Activated naive CD4-positive, alpha-beta T cell treated with anti-CD3 and anti-CD28 coated beads, Interleukin-2, amount 50 U/mL, for 72 hours (primary cell): ENCODE measurements at regions not wholly inside any gene's neighbourhood (a gene's known extent, or its start where the extent isn't known, plus 50 kb on each side); places are given as distances from the start of the nearest gene placed in this dataset.

Experiments
- ATAC-seq, 2 donors: fragments of 150-1000 bp; cut with Tn5 transposase; 2 replicates each; pipeline ENCODE4 v1.10.0; 2021; ENCODE audit warnings: mild to moderate bottlenecking in 2 of 2, moderate library complexity in 2 of 2
- DNase-seq, 2 donors: peaks; one replicate each; pipeline ENCODE4 v3.0.0; 2021 to 2022; ENCODE audit warnings: low spot score in 2 of 2
- H3K27ac Mint-ChIP-seq, 2 donors: one replicate each; pipeline ENCODE4 v1.8.0; 2022; ENCODE audit warnings: mild to moderate bottlenecking in 2 of 2, mixed read lengths in 2 of 2
- H3K36me3 Mint-ChIP-seq, 2 donors: one replicate each; pipeline ENCODE4 v1.8.0; 2022; ENCODE audit warnings: mixed read lengths in 2 of 2
- H3K9me3 Mint-ChIP-seq, 2 donors: one replicate each; pipeline ENCODE4 v1.8.0; 2022; ENCODE audit warnings: mixed read lengths in 2 of 2

GRCh38 chr5:56340196-56340980 is 107.3 kb upstream of the ANKRD55 start:
- no peak for DNase-seq
- Mint-ChIP-seq H3K9me3 (peaks cover 22 to 33% of the 10 kb centered on the region in 2 donors), H3K36me3 (peaks cover 20 to 27% of the 10 kb centered on the region in 2 donors), H3K27ac (no peak overlapping the region)
- no peak for ATAC-seq

- no peak overlapping the region for H3K27ac Mint-ChIP-seq
Measured at GRCh38 chr5:56339732-56340131, 106.6 kb upstream of the ANKRD55 start.

DNA sequence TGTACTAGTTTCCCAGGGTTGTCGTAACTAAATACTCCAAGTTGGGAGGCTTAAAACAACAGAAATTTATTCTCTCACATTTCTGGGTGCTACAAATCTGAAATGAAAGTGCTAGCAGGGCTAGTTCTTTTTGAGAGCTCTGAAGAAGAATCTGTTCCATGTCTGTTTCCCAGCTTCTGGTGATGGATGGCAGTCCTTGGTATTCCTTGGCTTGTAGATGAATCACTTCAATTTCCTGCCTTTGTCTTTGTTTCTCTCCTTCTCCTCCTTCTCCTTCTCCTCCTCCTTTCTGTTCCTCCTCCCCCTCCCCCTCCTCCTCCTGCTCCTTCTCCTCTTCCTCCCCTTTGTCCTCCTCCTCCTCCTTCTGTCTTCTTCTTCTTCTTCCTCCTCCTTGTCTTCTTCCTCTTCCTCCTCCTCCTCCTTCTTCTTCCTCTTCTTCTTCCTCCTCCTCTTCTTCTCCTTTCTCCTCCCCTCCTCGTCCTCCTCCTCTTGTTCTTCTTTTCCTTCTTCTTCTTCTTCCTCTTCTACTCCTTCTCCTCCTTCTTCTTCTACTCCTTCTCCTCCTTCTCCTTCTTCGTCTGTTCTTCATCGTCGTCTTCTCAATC is 104.7 kb upstream of the ANKRD55 start:
- ATAC-seq: no peak
- H3K36me3 Mint-ChIP-seq: peaks cover 28 to 44% of the 10 kb centered on the region in 2 donors

More at GRCh38 chr5:56339732-56340131, 106.6 kb upstream of the ANKRD55 start:
- ATAC-seq (no peak), DNase-seq (no peak)
- Mint-ChIP-seq H3K9me3 (peaks cover 25 to 35% of the 10 kb centered on the region in 2 donors), H3K36me3 (peaks cover 25 to 31% of the 10 kb centered on the region in 2 donors)

GRCh38 chr5:56335212-56335611 is 102.1 kb upstream of the ANKRD55 start:
- Mint-ChIP-seq H3K9me3 (peaks cover 26 to 44% of the 10 kb centered on the region in 2 donors), H3K36me3 (peaks cover 24 to 38% of the 10 kb centered on the region in 2 donors), H3K27ac (no peak overlapping the region)
- DNase-seq: no peak
- ATAC-seq: no peak

More for the DNA sequence above, 104.7 kb upstream of the ANKRD55 start:
- H3K9me3 Mint-ChIP-seq: peaks cover 31 to 42% of the 10 kb centered on the region in 2 donors
- no peak for DNase-seq
- H3K27ac Mint-ChIP-seq: no peak overlapping the region

DNA sequence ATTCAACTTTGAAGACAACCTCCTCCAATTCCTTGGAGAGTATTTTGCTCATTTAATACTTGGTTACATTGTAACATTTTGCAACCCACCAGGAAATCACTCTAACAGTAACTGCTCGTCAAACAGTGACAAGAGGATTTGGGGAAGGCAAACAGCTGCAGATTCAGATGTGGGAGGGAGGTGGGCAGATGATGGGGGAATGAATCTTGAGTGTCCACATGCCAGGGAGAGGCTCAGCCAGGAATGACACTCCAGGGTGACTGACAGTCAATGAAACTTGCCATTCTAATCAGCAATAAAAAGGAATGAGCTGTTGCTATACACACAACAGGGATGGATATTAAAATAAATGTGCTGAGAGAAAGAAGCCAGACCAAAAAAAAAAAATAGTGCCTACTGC is 97.7 kb upstream of the ANKRD55 start:
- Mint-ChIP-seq H3K27ac (peak overlapping the region in 1 of 2 donors; percentile 96), H3K9me3 (peaks cover 17 to 21% of the 10 kb centered on the region in 2 donors), H3K36me3 (peaks cover 20 to 31% of the 10 kb centered on the region in 2 donors)
- ATAC-seq (no peak), DNase-seq (no peak)

- ATAC-seq (no peak), DNase-seq (no peak)
- peaks cover 11 to 15% of the 10 kb centered on the region in 2 donors for H3K9me3 Mint-ChIP-seq
- H3K27ac Mint-ChIP-seq: peak overlapping the region; percentile 95 to 96
- peaks cover 15 to 28% of the 10 kb centered on the region in 2 donors for H3K36me3 Mint-ChIP-seq
Measured at GRCh38 chr5:56330167-56330566, 97.0 kb upstream of the ANKRD55 start.

GRCh38 chr5:56329652-56330051 is 96.5 kb upstream of the ANKRD55 start:
- peak; percentile 18 to 19 for ATAC-seq

GRCh38 chr5:56328753-56329560 is 95.8 kb upstream of the ANKRD55 start:
- peak overlapping the region; percentile 96 to 98 for H3K27ac Mint-ChIP-seq
- H3K36me3 Mint-ChIP-seq: peaks cover 6 to 20% of the 10 kb centered on the region in 2 donors
- DNase-seq: peak in 1 of 2 donors; percentile 45
- ATAC-seq: peak; percentile 73 to 77
- H3K9me3 Mint-ChIP-seq: peaks cover 5 to 10% of the 10 kb centered on the region in 2 donors

More at GRCh38 chr5:56329652-56330051, 96.5 kb upstream of the ANKRD55 start:
- peaks cover 9 to 14% of the 10 kb centered on the region in 2 donors for H3K9me3 Mint-ChIP-seq
- H3K36me3 Mint-ChIP-seq: peaks cover 12 to 26% of the 10 kb centered on the region in 2 donors
- DNase-seq: no peak
- H3K27ac Mint-ChIP-seq: peak overlapping the region; percentile 95 to 96

DNA sequence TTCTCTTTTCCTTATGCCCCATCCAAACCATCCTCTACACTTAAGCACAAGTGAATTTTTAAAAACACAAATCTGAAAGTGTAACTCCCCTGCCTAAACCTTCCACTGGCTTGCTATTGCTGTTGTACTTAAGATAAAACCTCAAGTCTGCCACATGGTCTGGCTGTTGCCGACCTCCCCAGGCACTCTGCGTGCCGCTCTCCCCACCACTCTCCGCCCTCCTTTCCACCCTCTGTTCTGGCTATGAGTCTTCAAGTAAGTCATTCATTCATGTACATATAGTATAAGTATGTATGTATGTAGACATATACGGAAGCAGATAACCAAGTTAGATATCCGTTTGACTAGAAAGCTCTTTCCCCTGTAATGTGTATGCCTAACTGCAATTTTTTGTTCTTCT is 94.7 kb upstream of the ANKRD55 start:
- Mint-ChIP-seq H3K27ac (peak overlapping the region; percentile 96 to 98), H3K36me3 (peaks cover 5 to 13% of the 10 kb centered on the region in 2 donors), H3K9me3 (peaks cover 3 to 8% of the 10 kb centered on the region in 2 donors)
- peak; percentile 83 to 89 for ATAC-seq
- DNase-seq: peak; percentile 73 to 81

GRCh38 chr5:56326770-56327169 is 93.6 kb upstream of the ANKRD55 start:
- no peak for ATAC-seq
- no peak for DNase-seq
- peaks cover 5 to 13% of the 10 kb centered on the region in 2 donors for H3K36me3 Mint-ChIP-seq
- H3K27ac Mint-ChIP-seq: peak overlapping the region; percentile 96 to 98
- H3K9me3 Mint-ChIP-seq: peaks cover 0 to 3% of the 10 kb centered on the region in 2 donors

DNA sequence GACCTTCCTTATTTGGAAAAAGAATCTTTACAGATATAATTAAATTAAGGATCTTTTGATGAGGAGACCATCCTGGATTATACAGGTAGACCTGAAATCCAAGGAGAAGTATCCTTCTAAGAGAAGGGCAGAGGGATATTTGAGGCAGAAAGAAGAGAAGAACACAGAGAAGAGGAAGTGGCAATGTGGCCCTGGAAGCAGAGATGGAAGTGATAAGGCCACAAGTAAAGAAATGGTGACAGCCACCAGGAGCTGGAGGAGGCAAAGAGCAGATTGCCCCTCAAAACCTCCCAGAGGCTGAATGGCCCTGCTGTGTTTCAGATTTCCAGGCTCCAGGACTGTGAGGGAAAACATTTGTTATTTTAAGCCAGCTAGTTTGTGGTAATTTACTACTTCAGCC is 93.0 kb upstream of the ANKRD55 start:
- Mint-ChIP-seq H3K36me3 (peaks cover 5 to 13% of the 10 kb centered on the region in 2 donors), H3K27ac (peak overlapping the region in 1 of 2 donors; percentile 96), H3K9me3 (peaks cover 0 to 3% of the 10 kb centered on the region in 2 donors)
- DNase-seq: no peak
- no peak for ATAC-seq

GRCh38 chr5:56325039-56325438 is 91.9 kb upstream of the ANKRD55 start:
- ATAC-seq: no peak

GRCh38 chr5:56323505-56323904 is 90.4 kb upstream of the ANKRD55 start:
- Mint-ChIP-seq H3K36me3 (peaks cover 5 to 13% of the 10 kb centered on the region in 2 donors), H3K27ac (peak overlapping the region in 1 of 2 donors; percentile 19), H3K9me3 (peaks cover 0 to 3% of the 10 kb centered on the region in 2 donors)
- ATAC-seq (no peak), DNase-seq (no peak)

More at GRCh38 chr5:56325039-56325438, 91.9 kb upstream of the ANKRD55 start:
- no peak for DNase-seq
- Mint-ChIP-seq H3K9me3 (peaks cover 0 to 3% of the 10 kb centered on the region in 2 donors), H3K27ac (no peak overlapping the region), H3K36me3 (peaks cover 5 to 13% of the 10 kb centered on the region in 2 donors)

DNA sequence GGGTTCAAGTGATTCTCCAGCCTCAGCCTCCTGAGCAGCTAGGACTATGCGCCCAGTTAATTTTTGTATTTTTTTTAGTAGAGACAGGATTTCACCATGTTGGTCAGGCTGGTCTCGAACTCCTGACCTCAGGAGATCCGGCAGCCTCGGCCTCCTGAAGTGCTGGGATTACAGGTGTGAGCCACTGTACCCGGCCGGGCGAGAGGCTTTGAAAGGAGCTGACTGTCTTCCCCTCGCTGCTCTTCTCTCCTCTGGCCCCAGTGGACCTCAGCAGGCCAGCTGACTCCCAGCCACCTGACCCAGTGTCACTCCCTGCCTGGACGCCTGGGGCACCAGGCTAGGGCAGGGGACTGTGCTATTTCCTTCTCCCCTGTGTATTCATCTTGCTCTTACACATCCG is 89.5 kb upstream of the ANKRD55 start:
- Mint-ChIP-seq H3K9me3 (peaks cover 0 to 3% of the 10 kb centered on the region in 2 donors), H3K27ac (peak overlapping the region in 1 of 2 donors; percentile 19), H3K36me3 (peaks cover 5 to 13% of the 10 kb centered on the region in 2 donors)
- DNase-seq: no peak
- ATAC-seq: no peak

GRCh38 chr5:56321236-56321881 is 88.2 kb upstream of the ANKRD55 start:
- Mint-ChIP-seq H3K36me3 (peaks cover 0 to 8% of the 10 kb centered on the region in 2 donors), H3K27ac (peak overlapping the region; percentile 49 to 60), H3K9me3 (no peaks in the 10 kb centered on the region)
- DNase-seq (no peak), ATAC-seq (peak; percentile 7 to 68)

DNA sequence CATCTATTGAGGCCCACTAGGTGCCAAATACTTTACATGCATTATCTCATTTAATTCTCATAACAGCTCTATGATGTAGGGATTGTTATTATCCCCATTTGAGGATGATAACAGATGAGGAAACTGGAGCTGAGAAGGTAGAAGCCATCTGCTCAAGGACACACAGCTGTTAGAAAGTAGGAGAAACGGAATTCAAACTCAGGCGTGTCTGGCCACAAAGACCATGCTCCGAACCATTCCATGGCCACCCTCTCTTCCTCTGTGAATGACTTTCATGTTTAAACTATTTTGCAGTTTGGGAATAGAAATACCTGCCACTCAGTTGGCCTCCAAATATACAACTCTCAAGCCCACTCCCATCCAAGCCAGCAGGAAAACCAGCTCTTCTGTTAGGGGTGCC is 87.6 kb upstream of the ANKRD55 start:
- Mint-ChIP-seq H3K9me3 (no peaks in the 10 kb centered on the region), H3K27ac (no peak overlapping the region), H3K36me3 (peaks cover 0 to 2% of the 10 kb centered on the region in 2 donors)
- ATAC-seq (no peak), DNase-seq (no peak)
